ENCODE measurements at regions not wholly inside any gene's neighbourhood (a gene's known extent, or its start where the extent isn't known, plus 50 kb on each side); places are given as distances from the start of the nearest gene placed in this dataset.

GRCh38 chr1:37174341-37174740 is 140.0 kb upstream of the GRIK3 start:
- CTCF ChIA-PET: no interaction called here
- DNase-seq (ENCODE audit: low read depth, low spot score): no peak
- Histone ChIP-seq H3K36me3 (ENCODE audit: control insufficient read depth in 1 of 2, insufficient read depth in 2 of 2, low read length in 2 of 2) (no peaks in the 10 kb centered on the region), H4K20me1 (ENCODE audit: insufficient read depth) (no peaks in the 10 kb centered on the region), H3K4me1 (ENCODE audit: control insufficient read depth in 1 of 2, insufficient read depth in 2 of 2, low read length in 2 of 2) (no peaks in the 10 kb centered on the region), H3K9me3 (ENCODE audit: control insufficient read depth in 1 of 2, insufficient read depth in 1 of 2, low read depth in 1 of 2, low read length in 2 of 2) (no peaks in the 10 kb centered on the region), H3K79me2 (ENCODE audit: insufficient read depth, low read length) (no peaks in the 10 kb centered on the region), H3K9me2 (ENCODE audit: insufficient read depth) (no peaks in the 10 kb centered on the region), H3K4me3 (replicated peaks in 1 of 2; ENCODE audit: low read depth in 1 of 2, low read length in 2 of 2) (no peak overlapping the region), H3K9ac (ENCODE audit: low read length) (no peak overlapping the region), H3K27me3 (ENCODE audit: insufficient read depth, low read length) (peaks cover 63% of the 10 kb centered on the region), H3K4me2 (ENCODE audit: low read length) (no peak overlapping the region), H2AFZ (ENCODE audit: low read depth, low read length, poor library complexity, severe bottlenecking) (no peak overlapping the region), H3K27ac (ENCODE audit: low read depth, low read length) (no peak overlapping the region)
- TF ChIP-seq SIN3A (IDR thresholded peaks at IDR 0.05; ENCODE audit: low read depth) (no peak), FOSL1 (IDR thresholded peaks at IDR 0.05; ENCODE audit: low read depth) (no peak), CTCF (IDR thresholded peaks at IDR 0.05 in 2 of 3, conservative IDR thresholded peaks at IDR 0.05 in 1 of 3; ENCODE audit: borderline replicate concordance in 1 of 3, insufficient read depth in 1 of 3, low read depth in 2 of 3, low read length in 2 of 3) (no peak), POLR2A (IDR thresholded peaks at IDR 0.05; ENCODE audit: borderline replicate concordance, extremely low read depth, insufficient read depth, insufficient read length) (no peak), EGR1 (IDR thresholded peaks at IDR 0.05; ENCODE audit: low read depth) (no peak), ELF1 (IDR thresholded peaks at IDR 0.05; ENCODE audit: borderline replicate concordance, low read depth) (no peak), CEBPB (IDR thresholded peaks at IDR 0.05; ENCODE audit: low read depth) (no peak), ATF3 (IDR thresholded peaks at IDR 0.05) (no peak), JUND (IDR thresholded peaks at IDR 0.05) (no peak), SRF (IDR thresholded peaks at IDR 0.05; ENCODE audit: low read depth) (no peak), EZH2 (IDR thresholded peaks at IDR 0.05) (no peak)
- no TSS peak for BruUV-seq (replicated peaks)
- RAD21 ChIA-PET (ENCODE audit: low non-redundant PET in 1 of 2, low total read pairs in 2 of 2, uncharacterized antibody in 2 of 2, unreplicated experiment in 2 of 2): no interaction called here
- POLR2A ChIA-PET: no interaction called here
- no peak for ATAC-seq
- intact Hi-C loops (cut with micrococcal nuclease): loop anchor here (10.0 kb wide), 1 partner anchor 600 kb away; no protein-coding TSS in a partner anchor

Data from HCT116 (cell line).